ENCODE measurements at regions not wholly inside any gene's neighbourhood (a gene's known extent, or its start where the extent isn't known, plus 50 kb on each side); places are given as distances from the start of the nearest gene placed in this dataset.

DNA sequence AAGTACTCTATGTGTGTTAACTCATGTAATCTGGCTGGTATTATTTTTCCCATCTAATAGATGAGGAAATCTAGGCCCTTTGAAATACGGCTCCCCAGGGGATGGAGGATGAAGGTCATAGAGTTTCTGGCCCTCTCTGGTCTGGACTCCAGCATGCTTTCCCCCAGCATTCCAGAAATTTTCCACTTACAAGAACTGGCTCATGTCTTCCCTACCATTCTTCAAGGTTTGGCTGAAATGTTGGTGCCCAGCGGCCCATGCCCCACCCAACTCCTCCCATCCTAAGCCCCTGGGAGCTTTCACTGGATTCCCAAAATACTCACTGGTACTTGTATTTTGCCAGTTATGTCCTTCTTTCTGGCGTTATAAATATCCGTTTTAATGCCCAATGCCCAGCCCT is 237.5 kb upstream of the NLRP1 start:
- H3K4me1 Mint-ChIP-seq (ENCODE audit: low read depth), result peaks cover 6% of the 10 kb centered on the region
- H3K4me3 Mint-ChIP-seq (ENCODE audit: low read depth), result no peak overlapping the region
- DNase-seq (ENCODE audit: low spot score), result no peak
- no peaks in the 10 kb centered on the region for H3K9me3 Mint-ChIP-seq
- no peak overlapping the region for H3K27ac Mint-ChIP-seq
- intact Hi-C loops (cut with micrococcal nuclease), result no loop called here
- no peaks in the 10 kb centered on the region for H3K36me3 Mint-ChIP-seq (ENCODE audit: low read depth)
- peaks cover 11% of the 10 kb centered on the region for H3K27me3 Mint-ChIP-seq (ENCODE audit: low read depth)

DNA sequence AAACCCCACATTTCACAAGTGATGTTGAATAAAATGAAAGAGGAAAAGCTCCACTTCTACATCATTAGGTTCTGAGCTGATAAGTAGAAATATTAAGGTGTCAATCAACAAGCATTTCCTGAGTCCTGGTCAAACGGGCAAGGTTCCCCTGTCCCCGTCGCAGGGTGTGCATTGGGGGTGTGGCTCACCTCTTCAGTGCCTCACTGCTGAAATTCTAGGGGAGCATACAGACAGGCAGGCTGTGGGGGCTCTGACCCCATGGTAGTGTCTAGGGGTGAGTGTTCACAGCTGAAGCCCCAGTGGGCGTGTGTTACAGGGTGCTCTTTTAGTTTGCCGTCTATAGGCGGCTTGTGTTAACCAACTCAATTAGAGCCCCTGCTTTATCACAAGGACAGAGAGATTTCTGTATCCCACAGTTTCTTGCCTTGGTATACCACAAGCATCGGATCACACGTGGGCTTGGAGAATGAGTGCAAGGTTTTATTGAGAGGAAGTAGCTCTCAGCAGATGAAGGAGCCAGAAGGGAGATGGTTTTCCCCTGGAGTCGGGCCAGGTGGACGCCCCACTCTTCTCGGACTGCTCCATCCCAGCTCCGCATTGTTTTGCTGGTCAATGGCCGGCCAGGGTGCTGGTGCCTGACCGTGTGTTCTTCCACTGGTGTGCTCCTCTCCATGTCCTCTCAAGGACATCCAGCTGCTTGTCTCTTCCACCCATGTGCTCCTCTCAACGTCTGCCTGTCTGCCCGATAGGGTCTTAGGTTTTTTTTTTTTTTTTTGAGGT is 238.2 kb upstream of the NLRP1 start:
- H3K4me1 Mint-ChIP-seq (ENCODE audit: low read depth), result peaks cover 6% of the 10 kb centered on the region
- H3K27ac Mint-ChIP-seq, result no peak overlapping the region
- no peaks in the 10 kb centered on the region for H3K36me3 Mint-ChIP-seq (ENCODE audit: low read depth)
- no peak for DNase-seq (ENCODE audit: low spot score)
- H3K9me3 Mint-ChIP-seq, result no peaks in the 10 kb centered on the region
- no peak overlapping the region for H3K4me3 Mint-ChIP-seq (ENCODE audit: low read depth)
- intact Hi-C loops (cut with micrococcal nuclease), result no loop called here
- peaks cover 10% of the 10 kb centered on the region for H3K27me3 Mint-ChIP-seq (ENCODE audit: low read depth)

DNA sequence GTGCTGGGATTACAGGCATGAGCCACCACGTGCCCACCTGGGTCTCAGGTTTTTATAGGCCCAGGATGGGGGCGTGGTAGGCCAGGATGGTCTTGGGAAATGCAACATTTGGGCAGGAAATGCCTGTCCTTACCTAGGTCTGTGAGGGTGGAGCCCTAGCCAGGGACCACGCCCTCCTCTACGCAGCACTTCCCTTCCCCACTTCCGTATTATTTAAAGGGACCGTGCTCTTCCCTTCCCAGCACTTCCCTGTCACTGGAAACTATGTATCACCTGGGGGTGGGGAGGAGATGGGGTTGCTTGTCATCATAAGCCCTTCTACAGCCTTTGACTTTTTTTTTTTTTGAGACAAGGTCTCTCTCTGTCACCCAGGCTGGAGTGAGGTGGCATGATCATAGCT is 238.9 kb upstream of the NLRP1 start:
- Mint-ChIP-seq H3K27ac (no peak overlapping the region), H3K4me1 (ENCODE audit: low read depth) (peaks cover 6% of the 10 kb centered on the region), H3K36me3 (ENCODE audit: low read depth) (no peaks in the 10 kb centered on the region), H3K4me3 (ENCODE audit: low read depth) (no peak overlapping the region), H3K27me3 (ENCODE audit: low read depth) (peaks cover 11% of the 10 kb centered on the region), H3K9me3 (no peaks in the 10 kb centered on the region)
- intact Hi-C loops (cut with micrococcal nuclease), result no loop called here
- no peak for DNase-seq (ENCODE audit: low spot score)

DNA sequence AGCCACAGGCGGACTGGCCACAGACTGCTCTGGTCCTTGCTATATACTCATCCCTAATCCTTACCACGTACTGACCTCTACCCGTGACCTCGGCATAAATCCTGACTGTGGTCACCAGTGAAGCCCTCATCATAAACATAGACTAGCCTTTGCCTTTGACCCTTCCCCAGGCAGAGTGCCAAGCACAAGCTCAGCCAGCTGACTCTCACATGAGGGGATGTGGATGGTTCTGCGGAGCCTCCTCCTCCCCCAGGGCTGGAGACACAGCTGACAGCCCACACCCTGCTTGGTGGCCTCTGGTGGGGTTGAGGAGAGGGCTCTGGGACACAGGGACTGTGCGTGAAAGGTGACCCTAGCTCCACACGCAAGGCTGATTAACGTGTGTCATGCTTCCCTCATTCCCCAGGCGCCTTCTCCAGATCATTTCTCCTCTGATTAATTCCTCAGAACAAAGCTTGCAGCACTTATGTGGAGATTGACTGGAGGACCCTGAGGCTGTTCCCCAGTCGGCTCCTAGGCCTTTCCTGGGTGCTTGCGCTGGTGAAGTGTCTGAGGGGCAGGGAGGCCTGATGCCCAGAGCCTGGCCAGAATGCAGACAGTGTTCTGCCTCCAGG is 241.5 kb upstream of the NLRP1 start:
- no peaks in the 10 kb centered on the region for H3K9me3 Mint-ChIP-seq
- H3K27me3 Mint-ChIP-seq (ENCODE audit: low read depth), result peaks cover 15% of the 10 kb centered on the region
- intact Hi-C loops (cut with micrococcal nuclease), result no loop called here
- no peak overlapping the region for H3K4me3 Mint-ChIP-seq (ENCODE audit: low read depth)
- peaks cover 8% of the 10 kb centered on the region for H3K4me1 Mint-ChIP-seq (ENCODE audit: low read depth)
- no peak for DNase-seq (ENCODE audit: low spot score)
- H3K27ac Mint-ChIP-seq, result no peak overlapping the region
- no peaks in the 10 kb centered on the region for H3K36me3 Mint-ChIP-seq (ENCODE audit: low read depth)

DNA sequence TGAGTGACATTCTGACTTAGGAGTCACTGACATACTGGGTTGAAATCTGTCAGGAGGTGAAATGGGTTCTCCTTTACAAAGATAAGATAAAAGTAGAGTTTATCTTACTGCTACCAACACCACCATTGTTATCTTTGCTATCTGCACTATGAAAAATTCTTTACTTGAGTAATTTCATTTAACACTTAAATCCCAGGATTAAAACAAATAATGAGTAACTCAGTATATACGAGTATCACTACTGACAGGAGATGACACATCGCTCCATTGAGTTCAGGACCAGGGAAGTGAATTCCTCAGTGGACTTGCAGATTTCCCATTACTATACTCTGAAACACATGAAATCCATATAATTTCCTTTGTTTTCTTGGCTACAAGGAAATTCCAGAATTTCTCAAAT is 242.1 kb upstream of the NLRP1 start:
- DNase-seq (ENCODE audit: low spot score), result no peak
- no peaks in the 10 kb centered on the region for H3K36me3 Mint-ChIP-seq (ENCODE audit: low read depth)
- H3K4me3 Mint-ChIP-seq (ENCODE audit: low read depth), result no peak overlapping the region
- intact Hi-C loops (cut with micrococcal nuclease), result no loop called here
- peaks cover 15% of the 10 kb centered on the region for H3K27me3 Mint-ChIP-seq (ENCODE audit: low read depth)
- H3K27ac Mint-ChIP-seq, result no peak overlapping the region
- peaks cover 4% of the 10 kb centered on the region for H3K4me1 Mint-ChIP-seq (ENCODE audit: low read depth)
- H3K9me3 Mint-ChIP-seq, result no peaks in the 10 kb centered on the region

DNA sequence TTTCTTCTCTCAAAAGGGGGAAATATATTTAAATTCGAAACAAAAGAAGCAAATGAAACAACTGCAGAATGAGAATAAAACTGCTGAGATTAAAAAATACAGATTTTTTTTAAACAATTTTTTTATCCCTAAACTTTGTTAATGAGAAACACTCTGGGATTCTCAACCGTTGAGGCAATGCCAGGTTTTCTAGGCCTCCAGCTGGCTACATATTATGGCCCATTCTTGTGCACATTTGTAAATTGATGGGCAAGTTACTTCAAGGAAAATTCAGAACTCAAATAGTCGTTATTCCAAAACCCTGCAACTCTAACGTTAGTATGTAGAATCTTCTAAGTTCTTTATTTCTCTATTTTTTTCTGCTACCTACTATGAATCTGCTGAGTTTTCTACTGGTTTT is 239.3 kb upstream of the WSCD1 start:
- intact Hi-C loops (cut with micrococcal nuclease), result no loop called here
- peaks cover 6% of the 10 kb centered on the region for H3K4me1 Mint-ChIP-seq (ENCODE audit: low read depth)
- H3K36me3 Mint-ChIP-seq (ENCODE audit: low read depth), result no peaks in the 10 kb centered on the region
- H3K27me3 Mint-ChIP-seq (ENCODE audit: low read depth), result peaks cover 19% of the 10 kb centered on the region
- H3K27ac Mint-ChIP-seq, result no peak overlapping the region
- no peak overlapping the region for H3K4me3 Mint-ChIP-seq (ENCODE audit: low read depth)
- DNase-seq (ENCODE audit: low spot score), result no peak
- H3K9me3 Mint-ChIP-seq, result no peaks in the 10 kb centered on the region

DNA sequence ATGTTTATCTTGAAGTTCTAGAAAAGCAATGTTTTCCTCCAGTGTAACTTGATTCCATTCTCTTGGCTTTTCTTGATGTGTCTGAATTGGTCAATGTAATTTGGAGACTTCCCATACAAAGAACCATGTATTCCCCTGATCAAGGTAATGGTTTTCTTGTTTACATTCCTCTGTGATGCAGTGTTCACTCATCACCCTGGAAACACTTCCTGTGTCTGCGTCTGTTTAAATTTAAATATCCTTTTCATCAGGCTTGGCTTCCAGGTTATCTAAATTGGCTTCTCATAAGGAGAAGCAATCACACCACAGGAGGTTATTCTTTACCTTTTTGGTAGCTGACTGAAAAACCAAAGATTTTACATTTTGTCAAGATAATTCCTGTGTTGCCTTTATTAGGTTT is 237.3 kb upstream of the WSCD1 start:
- H3K4me1 Mint-ChIP-seq (ENCODE audit: low read depth), result peaks cover 6% of the 10 kb centered on the region
- peaks cover 16% of the 10 kb centered on the region for H3K27me3 Mint-ChIP-seq (ENCODE audit: low read depth)
- intact Hi-C loops (cut with micrococcal nuclease), result no loop called here
- DNase-seq (ENCODE audit: low spot score), result no peak
- no peaks in the 10 kb centered on the region for H3K9me3 Mint-ChIP-seq
- H3K4me3 Mint-ChIP-seq (ENCODE audit: low read depth), result no peak overlapping the region
- no peak overlapping the region for H3K27ac Mint-ChIP-seq
- no peaks in the 10 kb centered on the region for H3K36me3 Mint-ChIP-seq (ENCODE audit: low read depth)

DNA sequence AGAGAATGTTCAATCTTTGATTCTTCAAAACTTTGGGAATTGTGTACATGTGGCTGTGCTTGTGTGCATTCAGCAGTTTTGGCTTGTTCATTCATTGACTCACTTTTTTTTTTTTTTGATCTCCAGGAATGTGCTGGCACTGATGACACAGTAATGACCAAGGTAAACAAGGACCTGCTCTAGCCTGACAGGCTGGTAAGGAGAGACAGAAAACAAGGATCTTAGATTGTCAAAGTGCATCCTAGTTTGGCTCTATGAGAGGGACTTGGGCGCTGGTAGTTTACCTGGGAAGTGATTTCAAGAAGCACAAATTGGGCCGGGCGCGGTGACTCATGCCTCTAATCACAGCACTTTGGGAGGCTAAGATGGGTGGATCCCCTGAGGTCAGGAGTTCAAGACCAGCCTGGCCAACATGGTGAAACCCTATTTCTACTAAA is 233.1 kb upstream of the WSCD1 start:
- intact Hi-C loops (cut with micrococcal nuclease), result no loop called here
- H3K36me3 Mint-ChIP-seq (ENCODE audit: low read depth), result no peaks in the 10 kb centered on the region
- no peak for DNase-seq (ENCODE audit: low spot score)

DNA sequence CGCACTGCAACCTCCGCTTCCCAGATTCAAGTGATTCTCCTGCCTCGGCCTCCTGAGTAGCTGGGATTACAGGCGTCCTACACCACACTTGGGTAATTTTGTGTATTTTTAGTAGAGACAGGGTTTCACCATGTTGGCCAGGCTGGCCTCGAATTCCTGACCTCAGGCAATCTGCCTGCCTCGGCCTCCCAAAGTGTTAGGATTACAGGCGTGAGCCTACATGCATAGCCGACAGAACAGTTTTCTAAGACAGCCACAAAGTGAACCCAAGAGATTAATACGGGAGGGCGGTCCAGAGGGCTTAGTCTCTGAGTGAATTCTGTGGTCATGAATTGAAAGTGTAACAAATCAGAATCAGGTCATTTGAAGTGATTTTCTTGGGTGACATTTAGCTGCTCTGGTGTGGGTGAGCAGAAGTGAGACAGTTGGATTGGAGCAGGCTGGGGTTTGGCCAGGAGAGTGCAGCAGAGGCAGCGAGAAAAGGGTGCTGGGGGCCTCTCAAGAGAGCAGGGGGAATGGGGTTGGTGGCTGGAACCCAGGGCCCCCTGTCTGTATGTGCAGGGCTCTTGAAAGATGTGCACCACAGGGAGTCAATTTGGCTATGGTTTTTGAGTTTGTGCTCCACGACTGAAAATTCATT is 231.4 kb upstream of the WSCD1 start:
- Mint-ChIP-seq H3K36me3 (ENCODE audit: low read depth) (no peaks in the 10 kb centered on the region), H3K4me3 (ENCODE audit: low read depth) (no peak overlapping the region), H3K4me1 (ENCODE audit: low read depth) (no peaks in the 10 kb centered on the region), H3K27me3 (ENCODE audit: low read depth) (no peaks in the 10 kb centered on the region), H3K27ac (no peak overlapping the region), H3K9me3 (no peaks in the 10 kb centered on the region)
- intact Hi-C loops (cut with micrococcal nuclease), result no loop called here
- no peak for DNase-seq (ENCODE audit: low spot score)

More for the DNA sequence above, 233.1 kb upstream of the WSCD1 start:
- Mint-ChIP-seq H3K27ac (no peak overlapping the region), H3K9me3 (no peaks in the 10 kb centered on the region), H3K4me1 (ENCODE audit: low read depth) (peaks cover 4% of the 10 kb centered on the region), H3K4me3 (ENCODE audit: low read depth) (no peak overlapping the region), H3K27me3 (ENCODE audit: low read depth) (peaks cover 5% of the 10 kb centered on the region)

DNA sequence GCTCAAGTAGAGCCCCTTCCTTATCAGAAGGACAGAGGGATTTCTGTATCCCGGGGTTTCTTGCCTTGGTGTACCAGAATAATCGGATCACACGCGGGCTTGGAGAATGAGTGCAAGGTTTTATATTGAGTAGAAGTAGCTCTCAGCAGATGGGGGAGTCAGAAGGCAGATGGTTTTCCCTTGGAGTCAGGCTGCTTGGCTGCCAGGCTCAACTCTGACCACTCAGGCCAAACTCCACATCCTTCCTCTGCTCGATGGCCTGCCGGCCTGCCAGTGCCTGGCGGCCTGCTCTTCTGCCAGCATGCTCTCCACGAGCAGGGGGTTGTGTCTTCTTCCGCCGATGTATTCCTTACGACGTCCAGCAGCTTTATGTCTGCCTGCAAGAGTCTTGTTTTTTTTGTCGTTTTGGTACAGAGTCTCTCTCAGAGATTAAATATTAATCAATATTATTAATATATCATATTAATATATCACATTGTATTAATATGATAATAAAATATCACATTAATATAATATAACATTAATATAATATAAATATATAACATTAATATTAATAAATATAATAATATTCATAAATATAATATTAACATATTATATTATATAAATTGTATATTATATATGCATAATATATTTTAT is 229.2 kb upstream of the WSCD1 start:
- Mint-ChIP-seq H3K27me3 (ENCODE audit: low read depth) (no peaks in the 10 kb centered on the region), H3K9me3 (no peaks in the 10 kb centered on the region), H3K36me3 (ENCODE audit: low read depth) (no peaks in the 10 kb centered on the region), H3K4me3 (ENCODE audit: low read depth) (no peak overlapping the region), H3K27ac (no peak overlapping the region), H3K4me1 (ENCODE audit: low read depth) (no peaks in the 10 kb centered on the region)
- no peak for DNase-seq (ENCODE audit: low spot score)
- intact Hi-C loops (cut with micrococcal nuclease), result no loop called here

DNA sequence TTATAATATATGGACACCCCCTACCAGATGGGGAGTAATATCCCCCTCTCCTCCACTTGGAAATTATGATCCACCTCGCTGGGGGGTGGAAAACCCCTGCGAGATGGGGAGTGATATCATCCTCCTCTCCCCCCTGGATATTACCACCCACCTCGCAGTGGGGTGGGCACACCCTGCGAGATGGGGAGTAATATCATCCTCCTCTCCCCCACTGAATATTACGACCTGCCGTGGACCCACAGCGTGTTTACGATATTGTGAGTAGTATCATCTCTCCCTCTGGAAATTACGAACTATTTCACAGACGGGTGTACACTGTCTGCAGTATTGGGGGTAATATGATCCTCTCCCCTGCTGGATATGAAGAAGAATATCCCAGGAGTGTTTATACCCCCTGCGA is 228.3 kb upstream of the WSCD1 start:
- Mint-ChIP-seq H3K4me1 (ENCODE audit: low read depth) (no peaks in the 10 kb centered on the region), H3K9me3 (no peaks in the 10 kb centered on the region), H3K27ac (no peak overlapping the region), H3K27me3 (ENCODE audit: low read depth) (no peaks in the 10 kb centered on the region), H3K4me3 (ENCODE audit: low read depth) (no peak overlapping the region), H3K36me3 (ENCODE audit: low read depth) (no peaks in the 10 kb centered on the region)
- no peak for DNase-seq (ENCODE audit: low spot score)
- intact Hi-C loops (cut with micrococcal nuclease), result no loop called here

DNA sequence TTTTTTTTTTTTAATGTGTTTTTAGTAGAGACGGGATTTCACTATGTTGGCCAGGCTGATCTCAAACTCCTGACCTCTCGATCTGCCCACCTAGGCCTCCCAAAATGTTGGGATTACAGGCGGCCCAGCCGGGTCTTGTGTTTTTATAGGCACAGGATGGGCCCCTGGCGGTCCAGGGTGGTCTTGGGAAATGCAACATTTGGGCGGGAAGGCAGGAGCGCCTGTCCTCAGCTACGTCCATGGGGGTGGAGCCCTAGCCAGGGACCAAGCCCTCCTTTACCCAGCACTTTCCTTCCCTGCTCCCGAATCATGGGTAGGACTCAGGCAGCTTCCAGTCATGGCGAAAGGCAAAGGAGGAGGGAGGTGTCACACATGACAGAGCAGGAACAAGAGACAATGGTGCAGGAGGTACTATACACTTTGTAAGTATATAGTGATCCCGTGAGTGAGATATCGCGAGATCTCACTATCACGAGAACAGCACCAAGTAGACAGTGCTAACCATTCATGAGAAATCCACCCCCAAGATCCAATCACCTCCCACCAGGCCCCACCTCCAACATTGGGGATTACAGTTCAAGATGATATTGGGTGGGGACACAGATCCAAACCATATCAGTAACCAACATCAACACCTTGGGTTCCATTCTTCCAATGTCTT is 226.7 kb upstream of the WSCD1 start:
- intact Hi-C loops (cut with micrococcal nuclease), result no loop called here

More for the DNA sequence above, 226.7 kb upstream of the WSCD1 start:
- Mint-ChIP-seq H3K4me1 (ENCODE audit: low read depth) (no peaks in the 10 kb centered on the region), H3K9me3 (no peaks in the 10 kb centered on the region), H3K27ac (no peak overlapping the region), H3K4me3 (ENCODE audit: low read depth) (no peak overlapping the region), H3K36me3 (ENCODE audit: low read depth) (no peaks in the 10 kb centered on the region), H3K27me3 (ENCODE audit: low read depth) (no peaks in the 10 kb centered on the region)
- DNase-seq (ENCODE audit: low spot score), result no peak

All from activated T-helper 2 cell treated with anti-CD3 and anti-CD28 coated beads, Interferon-gamma antibody, Interleukin-2, Interleukin-4, amounts not matched to agents 10 μg/mL and 5 μg/mL and 100 μg/mL, durations not matched to agents 14 hours and 24 hours and 36 hours (primary cell).